ENCODE measurements at regions not wholly inside any gene's neighbourhood (a gene's known extent, or its start where the extent isn't known, plus 50 kb on each side); places are given as distances from the start of the nearest gene placed in this dataset.

- TF ChIP-seq CTCF (IDR thresholded peaks at IDR 0.05; ENCODE audit: control extremely low read depth, extremely low read depth, low read depth, missing control alignments) = peak; percentile 56
- ChIA-PET POLR2A (no interaction called here), CTCF (interaction anchor here (0.8 to 6.5 kb wide), 46 partner anchors 9 to 949 kb away, joined by 3 to 181 read pairs (median 4); partner anchors contain the start of gene EEF1E1)
- DNase-seq (ENCODE audit: extremely low spot score) = peak; percentile 49
Measured at GRCh38 chr6:8219352-8219943, 117.1 kb upstream of the EEF1E1 start.

GRCh38 chr6:8218861-8219260 lies 116.5 kb upstream of the EEF1E1 start:
- CTCF ChIA-PET = interaction anchor here (0.6 to 6.5 kb wide), 45 partner anchors 9 to 948 kb away, joined by 3 to 181 read pairs (median 4); partner anchors contain the start of gene EEF1E1
- DNase-seq (ENCODE audit: extremely low spot score) = no peak
- TF ChIP-seq CTCF (IDR thresholded peaks at IDR 0.05; ENCODE audit: control extremely low read depth, extremely low read depth, low read depth, missing control alignments) = no peak
- POLR2A ChIA-PET = no interaction called here

DNA sequence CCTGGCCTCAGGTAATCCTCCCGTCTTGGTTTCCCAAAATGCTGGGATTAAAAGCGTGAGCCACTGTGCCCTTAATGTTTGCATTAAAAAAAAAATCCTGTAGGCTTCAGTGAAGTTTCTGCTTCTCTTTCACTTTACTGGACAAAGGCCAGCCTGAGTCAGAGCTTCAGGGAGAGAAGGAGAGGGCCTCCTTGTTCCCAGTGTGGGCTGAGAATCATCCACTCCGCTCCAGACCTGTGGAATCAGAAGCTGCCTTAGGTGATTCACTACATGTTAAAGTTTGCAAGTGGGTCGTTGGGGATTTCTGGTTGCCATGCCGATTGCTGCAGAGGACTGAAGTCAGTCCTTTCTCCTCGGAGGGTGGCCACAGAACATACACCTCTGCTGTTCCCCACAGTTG lies 113.3 kb upstream of the EEF1E1 start:
- TF ChIP-seq CTCF (IDR thresholded peaks at IDR 0.05; ENCODE audit: control extremely low read depth, extremely low read depth, low read depth, missing control alignments) = no peak
- ChIA-PET POLR2A (no interaction called here), CTCF (interaction anchor here (1.4 kb wide), 1 partner anchor 22 kb away, joined by 3 read pairs; no protein-coding TSS in a partner anchor)
- no peak for DNase-seq (ENCODE audit: extremely low spot score)

GRCh38 chr6:8213995-8214394 lies 111.6 kb upstream of the EEF1E1 start:
- ChIA-PET CTCF (interaction anchor here (1.0 kb wide), 1 partner anchor 83 kb away, joined by 3 read pairs; no protein-coding TSS in a partner anchor), POLR2A (no interaction called here)
- no peak for TF ChIP-seq CTCF (IDR thresholded peaks at IDR 0.05; ENCODE audit: control extremely low read depth, extremely low read depth, low read depth, missing control alignments)
- no peak for DNase-seq (ENCODE audit: extremely low spot score)

GRCh38 chr6:8212720-8213434 lies 110.5 kb upstream of the EEF1E1 start:
- DNase-seq (ENCODE audit: extremely low spot score) = no peak
- ChIA-PET CTCF (interaction anchor here (0.7 kb wide), 1 partner anchor 9 kb away, joined by 3 read pairs; no protein-coding TSS in a partner anchor), POLR2A (no interaction called here)
- TF ChIP-seq CTCF (IDR thresholded peaks at IDR 0.05; ENCODE audit: control extremely low read depth, extremely low read depth, low read depth, missing control alignments) = no peak

DNA sequence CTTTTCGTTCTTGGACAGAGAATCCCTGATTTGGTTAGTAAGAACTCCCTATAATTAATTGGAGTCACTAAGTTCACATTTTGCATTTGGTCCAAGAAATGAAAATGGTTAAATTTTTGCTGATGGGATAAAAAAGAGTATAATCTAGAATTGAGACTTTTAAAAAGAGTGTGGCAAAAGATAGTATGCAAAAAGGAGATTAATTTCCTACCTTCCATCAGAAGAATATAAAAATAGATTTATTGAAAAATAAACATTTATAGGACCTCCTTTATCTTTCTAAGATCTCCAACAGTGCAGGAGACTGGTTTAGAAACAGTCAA lies 105.5 kb upstream of the EEF1E1 start:
- no peak for DNase-seq (ENCODE audit: extremely low spot score)
- POLR2A ChIA-PET = no interaction called here
- CTCF ChIA-PET = interaction anchor here (2.3 to 8.0 kb wide), 2 partner anchors 11 to 77 kb away, joined by 10 to 50 read pairs; no protein-coding TSS in a partner anchor
- TF ChIP-seq CTCF (IDR thresholded peaks at IDR 0.05; ENCODE audit: control extremely low read depth, extremely low read depth, low read depth, missing control alignments) = no peak
